A673 (cell line): ENCODE measurements at regions not wholly inside any gene's neighbourhood (a gene's known extent, or its start where the extent isn't known, plus 50 kb on each side); places are given as distances from the start of the nearest gene placed in this dataset.
"Not testable (repeated sequence)": the region's sequence is repeated elsewhere in the genome, so short reads cannot be mapped to it uniquely, and the experiment has no call there.

Source experiments
- BruUV-seq: library from RNA; stranded (reverse); fragments of 400-500 nt; replicated peaks from 2 replicates; lab custom pipeline; 2021; lab: Mats Ljungman, UMichigan
- CTCF ChIA-PET: fragments of 300-600 bp; sonication (Branson Sonifier 250); formaldehyde crosslinking; loops from one replicate; lab custom pipeline; 2022; ENCODE audit warnings: antibody characterized with exemption; lab: Charles Lee
- POLR2A ChIA-PET: fragments of 300-600 bp; sonication (Branson Sonifier 250); formaldehyde crosslinking; loops from one replicate; lab custom pipeline; 2022; ENCODE audit warnings: antibody characterized with exemption; ENCODE audit not compliant: low non-redundant PET; lab: Charles Lee
- DNase-seq: peaks from one replicate; pipeline ENCODE4 v3.0.0-alpha.2; 2015; ENCODE audit warnings: low spot score
- H3K27ac ChIP-seq: fragments of 200-600 bp; sonication (generic); 2 replicates; pipeline ENCODE4 v1.5.1; 2016; ENCODE audit warnings: mixed run types, low read depth, mild to moderate bottlenecking, mixed read lengths, antibody characterized with exemption, low read length; ENCODE audit not compliant: poor library complexity, severe bottlenecking
- H3K27me3 ChIP-seq: fragments of 200-600 bp; sonication (generic); replicated peaks from 2 replicates; pipeline ENCODE4 v1.6.1; 2017; ENCODE audit warnings: mixed run types, low read depth, mild to moderate bottlenecking, mixed read lengths, antibody characterized with exemption, low read length; ENCODE audit not compliant: insufficient read depth, poor library complexity
- H3K36me3 ChIP-seq: fragments of 200-600 bp; sonication (generic); 2 replicates; pipeline ENCODE4 v1.6.1; 2016; ENCODE audit warnings: mixed run types, mild to moderate bottlenecking, mixed read lengths, antibody characterized with exemption, low read length; ENCODE audit not compliant: insufficient read depth, poor library complexity, severe bottlenecking
- H3K4me1 ChIP-seq: fragments of 200-600 bp; sonication (generic); 2 replicates; pipeline ENCODE4 v1.6.1; 2017; ENCODE audit warnings: mixed run types, mild to moderate bottlenecking, mixed read lengths, antibody characterized with exemption, low read length; ENCODE audit not compliant: insufficient read depth, poor library complexity, severe bottlenecking
- H3K4me3 ChIP-seq: fragments of 200-600 bp; sonication (generic); 2 replicates; pipeline ENCODE4 v1.5.1; 2016; ENCODE audit warnings: low read depth, mixed run types, mild to moderate bottlenecking, mixed read lengths, low read length; ENCODE audit not compliant: poor library complexity, severe bottlenecking
- H3K9me3 ChIP-seq: fragments of 200-600 bp; sonication (generic); 2 replicates; pipeline ENCODE4 v1.6.1; 2016; ENCODE audit warnings: mixed run types, low read depth, mild to moderate bottlenecking, mixed read lengths, antibody characterized with exemption, low read length; ENCODE audit not compliant: poor library complexity, severe bottlenecking
- EZH2 ChIP-seq: fragments of 200-600 bp; sonication (generic); IDR thresholded peaks from 2 replicates; pipeline ENCODE4 v1.6.1; 2017; ENCODE audit warnings: borderline replicate concordance, low read depth, mild to moderate bottlenecking, mixed read lengths, antibody characterized with exemption, low read length; ENCODE audit not compliant: poor library complexity, severe bottlenecking
- intact Hi-C: fragments of 100-400 bp; cut with micrococcal nuclease; formaldehyde crosslinking; loops from one replicate; pipeline ENCODE4 v1.10.0; 2022; ENCODE audit not compliant: unreplicated experiment
- TF ChIP-seq, protein P1 (sequence below): fragments of 300-800, 200-600 bp; sonication (generic); conservative IDR thresholded peaks from 2 replicates; pipeline ENCODE4 v1.5.1; 2017; ENCODE audit warnings: low read depth, mild to moderate bottlenecking, antibody characterized with exemption, low read length, moderate library complexity, mixed read lengths

DNA sequence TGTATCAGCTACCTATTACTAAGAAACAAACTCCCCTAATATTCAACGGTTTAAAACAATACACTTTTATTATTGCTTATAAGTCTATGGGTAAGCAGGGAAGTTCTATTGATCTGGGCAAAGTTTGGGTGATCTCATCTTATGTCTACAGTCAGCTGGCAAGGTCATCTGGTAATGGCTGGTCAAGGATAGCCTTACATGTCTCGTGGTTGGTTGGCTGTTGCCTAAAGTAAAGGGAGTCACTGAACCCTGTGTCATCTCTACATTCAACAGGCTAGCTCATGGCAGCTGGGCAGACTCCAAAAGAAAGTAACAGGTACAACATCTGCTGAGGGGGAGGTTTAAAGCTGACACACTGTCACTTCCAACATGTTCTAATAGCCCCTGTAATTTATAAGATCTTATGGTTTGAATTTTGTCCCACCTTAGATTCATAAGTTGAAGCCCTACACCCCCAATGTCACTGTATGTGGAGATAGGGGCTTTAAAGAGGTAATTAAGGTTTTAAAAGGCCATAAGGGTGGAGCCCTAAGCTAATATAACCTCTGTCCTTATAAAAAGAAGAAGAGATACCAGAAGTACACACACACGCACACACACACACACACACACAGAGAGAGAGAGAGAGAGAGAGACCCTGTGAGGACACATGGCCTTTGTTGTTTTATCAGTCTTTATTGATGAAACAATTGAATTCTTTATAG lies 419.1 kb downstream of the NPIPA8 start:
- POLR2A ChIA-PET: no interaction called here

DNA sequence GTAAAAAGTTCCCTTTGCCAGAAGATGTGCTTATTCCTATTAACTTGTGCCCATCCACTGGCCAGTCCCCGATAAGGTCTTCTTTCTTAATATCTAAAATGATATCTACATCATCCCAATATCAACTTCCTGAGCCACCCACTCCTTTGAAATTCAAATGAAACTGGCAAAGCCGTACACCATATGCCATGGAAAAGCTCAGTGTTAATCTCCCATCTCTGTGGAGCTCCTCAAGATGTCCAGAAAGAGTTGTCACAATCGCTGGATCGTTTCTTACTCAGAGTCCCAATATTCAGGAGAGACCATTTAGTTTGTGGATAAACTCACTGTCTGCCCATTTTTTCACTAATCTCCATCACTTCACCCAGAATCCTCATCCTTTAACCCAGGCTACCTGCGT lies 420.7 kb downstream of the NPIPA8 start:
- TF ChIP-seq EZH2: no peak
- TF ChIP-seq, protein P1, sequence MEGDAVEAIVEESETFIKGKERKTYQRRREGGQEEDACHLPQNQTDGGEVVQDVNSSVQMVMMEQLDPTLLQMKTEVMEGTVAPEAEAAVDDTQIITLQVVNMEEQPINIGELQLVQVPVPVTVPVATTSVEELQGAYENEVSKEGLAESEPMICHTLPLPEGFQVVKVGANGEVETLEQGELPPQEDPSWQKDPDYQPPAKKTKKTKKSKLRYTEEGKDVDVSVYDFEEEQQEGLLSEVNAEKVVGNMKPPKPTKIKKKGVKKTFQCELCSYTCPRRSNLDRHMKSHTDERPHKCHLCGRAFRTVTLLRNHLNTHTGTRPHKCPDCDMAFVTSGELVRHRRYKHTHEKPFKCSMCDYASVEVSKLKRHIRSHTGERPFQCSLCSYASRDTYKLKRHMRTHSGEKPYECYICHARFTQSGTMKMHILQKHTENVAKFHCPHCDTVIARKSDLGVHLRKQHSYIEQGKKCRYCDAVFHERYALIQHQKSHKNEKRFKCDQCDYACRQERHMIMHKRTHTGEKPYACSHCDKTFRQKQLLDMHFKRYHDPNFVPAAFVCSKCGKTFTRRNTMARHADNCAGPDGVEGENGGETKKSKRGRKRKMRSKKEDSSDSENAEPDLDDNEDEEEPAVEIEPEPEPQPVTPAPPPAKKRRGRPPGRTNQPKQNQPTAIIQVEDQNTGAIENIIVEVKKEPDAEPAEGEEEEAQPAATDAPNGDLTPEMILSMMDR: no peak
- Histone ChIP-seq H3K4me1 (no peaks in the 10 kb centered on the region), H3K4me3 (no peak overlapping the region), H3K27ac (no peak overlapping the region), H3K36me3 (no peaks in the 10 kb centered on the region), H3K27me3 (no peaks in the 10 kb centered on the region), H3K9me3 (peaks cover 11% of the 10 kb centered on the region)
- CTCF ChIA-PET: no interaction called here
- no TSS peak for BruUV-seq
- DNase-seq: no peak
- intact Hi-C loops: no loop called here
- POLR2A ChIA-PET: no interaction called here

More for the DNA sequence above, 419.1 kb downstream of the NPIPA8 start:
- CTCF ChIA-PET: no interaction called here
- Histone ChIP-seq H3K27me3 (no peaks in the 10 kb centered on the region), H3K36me3 (no peaks in the 10 kb centered on the region), H3K27ac (no peak overlapping the region), H3K4me3 (no peak overlapping the region), H3K9me3 (peaks cover 11% of the 10 kb centered on the region), H3K4me1 (no peaks in the 10 kb centered on the region)
- no TSS peak for BruUV-seq
- no peak for TF ChIP-seq EZH2
- TF ChIP-seq, protein P1: no peak
- intact Hi-C loops: no loop called here
- DNase-seq: no peak

DNA sequence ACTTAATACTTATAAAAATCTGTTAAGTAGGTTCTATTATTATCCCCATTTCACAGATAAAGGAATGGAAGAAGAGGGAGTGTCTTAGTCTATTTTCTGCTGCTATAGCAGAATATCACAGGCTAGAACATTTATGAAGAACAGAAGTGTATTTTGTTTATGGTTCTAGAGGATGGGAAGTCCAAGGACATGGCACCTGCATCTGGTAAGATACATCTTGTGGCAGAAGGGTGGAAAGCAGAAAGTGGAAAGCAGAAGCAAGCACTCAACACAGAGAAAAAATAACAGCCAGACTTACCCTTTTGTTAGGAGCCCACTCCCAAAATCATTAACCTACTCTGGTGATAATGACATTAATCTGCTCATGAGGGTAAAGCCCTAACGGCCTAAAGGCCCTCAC lies 422.4 kb downstream of the NPIPA8 start:
- Histone ChIP-seq H3K4me1 (no peaks in the 10 kb centered on the region), H3K36me3 (no peaks in the 10 kb centered on the region), H3K27me3 (no peaks in the 10 kb centered on the region), H3K4me3 (no peak overlapping the region), H3K9me3 (peaks cover 7% of the 10 kb centered on the region), H3K27ac (no peak overlapping the region)
- TF ChIP-seq EZH2: no peak
- TF ChIP-seq, protein P1: no peak
- ChIA-PET POLR2A (no interaction called here), CTCF (no interaction called here)
- no peak for DNase-seq
- BruUV-seq: no TSS peak
- intact Hi-C loops: no loop called here

DNA sequence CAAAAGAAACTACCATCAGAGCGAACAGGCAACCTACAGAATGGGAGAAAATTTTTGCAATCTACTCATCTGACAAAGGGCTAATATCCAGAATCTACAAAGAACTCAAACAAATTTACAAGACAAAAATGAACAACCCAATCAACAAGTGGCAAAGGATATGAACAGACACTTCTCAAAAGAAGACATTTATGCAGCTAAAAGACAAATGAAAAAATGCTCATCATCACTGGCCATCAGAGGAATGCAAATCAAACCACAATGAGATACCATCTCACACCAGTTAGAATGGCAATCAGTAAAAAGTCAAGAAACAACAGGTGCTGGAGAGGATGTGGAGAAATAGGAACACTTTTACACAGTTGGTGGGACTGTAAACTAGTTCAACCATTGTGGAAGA lies 425.0 kb downstream of the NPIPA8 start:
- intact Hi-C loops, H3K27me3 ChIP-seq, H3K27ac ChIP-seq, POLR2A ChIA-PET, BruUV-seq, H3K36me3 ChIP-seq, H3K4me1 ChIP-seq, H3K9me3 ChIP-seq, DNase-seq, H3K4me3 ChIP-seq, CTCF ChIA-PET: not testable (repeated sequence)

DNA sequence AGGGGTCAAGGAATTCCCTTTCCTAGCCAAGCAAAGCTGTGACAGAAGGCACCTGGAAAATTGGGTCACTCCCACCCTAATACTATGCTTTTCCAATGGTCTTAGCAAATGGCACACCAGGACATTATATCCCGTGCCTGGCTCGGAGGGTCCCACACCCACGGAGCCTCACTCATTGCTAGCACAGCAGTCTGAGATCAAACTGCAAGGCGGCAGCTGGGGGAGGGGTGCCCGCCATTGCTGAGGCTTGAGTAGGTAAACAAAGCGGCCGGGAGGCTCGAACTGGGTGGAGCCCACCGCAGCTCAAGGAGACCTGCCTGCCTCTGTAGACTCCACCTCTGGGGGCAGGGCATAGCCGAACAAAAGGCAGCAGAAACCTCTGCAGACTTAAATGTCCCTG lies 429.9 kb downstream of the NPIPA8 start:
- intact Hi-C loops, BruUV-seq, DNase-seq: not testable (repeated sequence)

More for the DNA sequence above, 429.9 kb downstream of the NPIPA8 start:
- H3K27me3 ChIP-seq, H3K4me3 ChIP-seq, POLR2A ChIA-PET, H3K36me3 ChIP-seq, H3K4me1 ChIP-seq, CTCF ChIA-PET, H3K27ac ChIP-seq: not testable (repeated sequence)
- peaks cover 12% of the 10 kb centered on the region for H3K9me3 ChIP-seq
